ENCODE measurements at regions not wholly inside any gene's neighbourhood (a gene's known extent, or its start where the extent isn't known, plus 50 kb on each side); places are given as distances from the start of the nearest gene placed in this dataset.

DNA sequence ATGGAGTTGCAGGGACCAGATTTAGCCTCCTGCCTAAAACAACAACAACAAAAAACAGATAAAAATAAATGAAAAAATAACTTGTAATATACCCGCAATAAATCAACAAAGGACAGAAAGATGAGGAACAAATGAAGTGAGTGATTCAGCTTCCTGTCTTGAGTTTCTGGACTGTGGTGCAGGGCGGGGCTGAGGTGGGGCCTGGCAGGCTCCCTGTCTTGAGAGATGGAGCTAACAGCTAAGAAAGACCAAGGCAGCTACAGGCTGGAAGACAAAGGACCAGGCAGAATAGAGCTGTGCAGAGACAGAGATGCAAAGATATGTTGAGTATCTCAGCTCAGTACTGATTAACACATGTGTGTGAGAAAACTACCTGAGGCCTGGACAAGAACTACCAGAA lies 879.2 kb downstream of the AACS start:
- Mint-ChIP-seq H3K4me3 (no peak overlapping the region), H3K9me3 (peaks cover 81% of the 10 kb centered on the region), H3K4me1 (no peaks in the 10 kb centered on the region), H3K27me3 (ENCODE audit: low read depth) (no peaks in the 10 kb centered on the region; the same call in 1 of the 2 replicates), H3K36me3 (peaks cover 63% of the 10 kb centered on the region), H3K27ac (no peak overlapping the region)
- POLR2A ChIA-PET: no interaction called here
- ATAC-seq (no peak), DNase-seq (ENCODE audit: low spot score) (no peak)
- CTCF ChIA-PET: no interaction called here
- TF ChIP-seq ZNF219 (CRISPR knock-in tag; IDR thresholded peaks at IDR 0.05; ENCODE audit: borderline replicate concordance): no peak
- TF ChIP-seq, protein P1, sequence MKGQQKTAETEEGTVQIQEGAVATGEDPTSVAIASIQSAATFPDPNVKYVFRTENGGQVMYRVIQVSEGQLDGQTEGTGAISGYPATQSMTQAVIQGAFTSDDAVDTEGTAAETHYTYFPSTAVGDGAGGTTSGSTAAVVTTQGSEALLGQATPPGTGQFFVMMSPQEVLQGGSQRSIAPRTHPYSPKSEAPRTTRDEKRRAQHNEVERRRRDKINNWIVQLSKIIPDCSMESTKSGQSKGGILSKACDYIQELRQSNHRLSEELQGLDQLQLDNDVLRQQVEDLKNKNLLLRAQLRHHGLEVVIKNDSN (CRISPR knock-in tag; IDR thresholded peaks at IDR 0.05): no peak
- TF ChIP-seq ZNF671 (CRISPR knock-in tag; IDR thresholded peaks at IDR 0.05): no peak
- TF ChIP-seq TCF7 (CRISPR knock-in tag; IDR thresholded peaks at IDR 0.05; ENCODE audit: low read depth): no peak
- no peak for TF ChIP-seq GTF2I (CRISPR knock-in tag; conservative IDR thresholded peaks at IDR 0.05)
- no peak for TF ChIP-seq FOXP4 (CRISPR knock-in tag; IDR thresholded peaks at IDR 0.05)
- TF ChIP-seq ZBTB21 (CRISPR knock-in tag; IDR thresholded peaks at IDR 0.05; ENCODE audit: borderline replicate concordance): no peak

- TF ChIP-seq STAT6 (CRISPR knock-in tag; conservative IDR thresholded peaks at IDR 0.05; ENCODE audit: low read depth): no peak
- no peak for TF ChIP-seq ZNF138 (CRISPR knock-in tag; conservative IDR thresholded peaks at IDR 0.05)
- TF ChIP-seq SMAD4 (CRISPR knock-in tag; IDR thresholded peaks at IDR 0.05): no peak
- no peak for TF ChIP-seq TCF7 (CRISPR knock-in tag; IDR thresholded peaks at IDR 0.05; ENCODE audit: low read depth)
- TF ChIP-seq, protein P2, sequence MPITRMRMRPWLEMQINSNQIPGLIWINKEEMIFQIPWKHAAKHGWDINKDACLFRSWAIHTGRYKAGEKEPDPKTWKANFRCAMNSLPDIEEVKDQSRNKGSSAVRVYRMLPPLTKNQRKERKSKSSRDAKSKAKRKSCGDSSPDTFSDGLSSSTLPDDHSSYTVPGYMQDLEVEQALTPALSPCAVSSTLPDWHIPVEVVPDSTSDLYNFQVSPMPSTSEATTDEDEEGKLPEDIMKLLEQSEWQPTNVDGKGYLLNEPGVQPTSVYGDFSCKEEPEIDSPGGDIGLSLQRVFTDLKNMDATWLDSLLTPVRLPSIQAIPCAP (CRISPR knock-in tag; IDR thresholded peaks at IDR 0.05): no peak
- TF ChIP-seq ARID4B (CRISPR knock-in tag; IDR thresholded peaks at IDR 0.05; ENCODE audit: borderline replicate concordance): no peak
- no peak for TF ChIP-seq NFE2L1 (CRISPR knock-in tag; IDR thresholded peaks at IDR 0.05)
- no peak for TF ChIP-seq ETV6 (CRISPR knock-in tag; IDR thresholded peaks at IDR 0.05)
- TF ChIP-seq ATF1 (CRISPR knock-in tag; IDR thresholded peaks at IDR 0.05): no peak
- no peak for TF ChIP-seq AFF4 (CRISPR knock-in tag; IDR thresholded peaks at IDR 0.05; ENCODE audit: borderline replicate concordance)
- TF ChIP-seq TP53 (CRISPR knock-in tag; IDR thresholded peaks at IDR 0.05): no peak
- TF ChIP-seq, protein P3, sequence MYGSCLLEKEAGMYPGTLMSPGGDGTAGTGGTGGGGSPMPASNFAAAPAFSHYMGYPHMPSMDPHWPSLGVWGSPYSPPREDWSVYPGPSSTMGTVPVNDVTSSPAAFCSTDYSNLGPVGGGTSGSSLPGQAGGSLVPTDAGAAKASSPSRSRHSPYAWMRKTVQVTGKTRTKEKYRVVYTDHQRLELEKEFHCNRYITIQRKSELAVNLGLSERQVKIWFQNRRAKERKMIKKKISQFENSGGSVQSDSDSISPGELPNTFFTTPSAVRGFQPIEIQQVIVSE (CRISPR knock-in tag; IDR thresholded peaks at IDR 0.05; ENCODE audit: borderline replicate concordance): no peak
- no peak for TF ChIP-seq FOXJ3 (CRISPR knock-in tag; IDR thresholded peaks at IDR 0.05; ENCODE audit: borderline replicate concordance)
- no peaks in the 10 kb centered on the region for H3K4me1 Mint-ChIP-seq
- CTCF ChIA-PET: no interaction called here
- no peak overlapping the region for H3K4me3 Mint-ChIP-seq
- peaks cover 80% of the 10 kb centered on the region for H3K9me3 Mint-ChIP-seq
- no peak for DNase-seq (ENCODE audit: low spot score)
- no peak for ATAC-seq
- H3K27me3 Mint-ChIP-seq (ENCODE audit: low read depth): peaks cover 7% of the 10 kb centered on the region
- H3K27ac Mint-ChIP-seq: no peak overlapping the region
- POLR2A ChIA-PET: no interaction called here
- H3K36me3 Mint-ChIP-seq: peaks cover 70% of the 10 kb centered on the region
Measured at GRCh38 chr12:125949471-125949870, 884.2 kb downstream of the AACS start.
